ENCODE measurements at regions not wholly inside any gene's neighbourhood (a gene's known extent, or its start where the extent isn't known, plus 50 kb on each side); places are given as distances from the start of the nearest gene placed in this dataset.

DNA sequence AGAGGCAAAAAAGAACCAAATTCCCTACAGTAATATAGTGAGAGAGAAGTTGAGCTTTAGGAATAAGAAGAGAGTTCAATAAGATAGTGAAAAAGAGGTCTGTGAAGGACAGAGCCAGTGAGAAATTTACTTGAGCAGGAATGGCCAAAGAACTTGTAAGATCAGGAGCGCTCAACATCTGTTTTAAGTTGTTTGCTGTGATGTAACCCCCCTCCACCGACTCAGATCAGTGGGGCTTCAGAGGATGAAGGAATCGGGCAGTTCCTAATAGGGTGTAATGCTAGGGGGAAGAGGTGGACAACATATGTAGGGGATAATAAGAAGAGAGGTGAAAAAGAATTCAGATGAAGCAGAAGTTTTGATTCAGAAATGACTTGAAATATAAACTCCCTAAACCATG, 85.3 kb upstream of the FNDC3A start:
- Histone ChIP-seq H3F3A (ENCODE audit: insufficient read depth, low read length, poor library complexity, severe bottlenecking) (no peaks in the 10 kb centered on the region), H3K27me3 (ENCODE audit: insufficient read depth, low read depth, low read length) (no peaks in the 10 kb centered on the region), H3K36me3 (ENCODE audit: insufficient read depth, low read length) (no peaks in the 10 kb centered on the region), H3K27ac (ENCODE audit: low read length) (no peak overlapping the region), H3K9me2 (ENCODE audit: insufficient read depth, low read length) (no peaks in the 10 kb centered on the region), H3K4me3 (ENCODE audit: low read length) (no peak overlapping the region), H3K4me2 (ENCODE audit: low read length) (no peak overlapping the region), H3K79me2 (replicated peaks; ENCODE audit: insufficient read depth, low read length) (no peaks in the 10 kb centered on the region), H2AFZ (ENCODE audit: low read depth, low read length) (no peak overlapping the region), H3K9ac (ENCODE audit: low read length) (no peak overlapping the region), H4K20me1 (ENCODE audit: insufficient read depth) (no peaks in the 10 kb centered on the region), H3K9me3 (ENCODE audit: low read length) (no peaks in the 10 kb centered on the region)
- TF ChIP-seq TAF1 (IDR thresholded peaks at IDR 0.05; ENCODE audit: low read depth) (no peak), MXI1 (conservative IDR thresholded peaks at IDR 0.05; ENCODE audit: poor library complexity, severe bottlenecking) (no peak), EZH2 (IDR thresholded peaks at IDR 0.05; ENCODE audit: borderline replicate concordance, insufficient read depth, low read length, poor library complexity, severe bottlenecking) (no peak), EP300 (conservative IDR thresholded peaks at IDR 0.05; ENCODE audit: poor library complexity, severe bottlenecking) (no peak), RAD21 (conservative IDR thresholded peaks at IDR 0.05) (no peak), CTCF (IDR thresholded peaks at IDR 0.05; ENCODE audit: poor library complexity, severe bottlenecking) (no peak), POLR2AphosphoS5 (IDR thresholded peaks at IDR 0.05) (no peak), SMC3 (conservative IDR thresholded peaks at IDR 0.05; ENCODE audit: poor library complexity) (no peak)
- TF ChIP-seq, protein P1, sequence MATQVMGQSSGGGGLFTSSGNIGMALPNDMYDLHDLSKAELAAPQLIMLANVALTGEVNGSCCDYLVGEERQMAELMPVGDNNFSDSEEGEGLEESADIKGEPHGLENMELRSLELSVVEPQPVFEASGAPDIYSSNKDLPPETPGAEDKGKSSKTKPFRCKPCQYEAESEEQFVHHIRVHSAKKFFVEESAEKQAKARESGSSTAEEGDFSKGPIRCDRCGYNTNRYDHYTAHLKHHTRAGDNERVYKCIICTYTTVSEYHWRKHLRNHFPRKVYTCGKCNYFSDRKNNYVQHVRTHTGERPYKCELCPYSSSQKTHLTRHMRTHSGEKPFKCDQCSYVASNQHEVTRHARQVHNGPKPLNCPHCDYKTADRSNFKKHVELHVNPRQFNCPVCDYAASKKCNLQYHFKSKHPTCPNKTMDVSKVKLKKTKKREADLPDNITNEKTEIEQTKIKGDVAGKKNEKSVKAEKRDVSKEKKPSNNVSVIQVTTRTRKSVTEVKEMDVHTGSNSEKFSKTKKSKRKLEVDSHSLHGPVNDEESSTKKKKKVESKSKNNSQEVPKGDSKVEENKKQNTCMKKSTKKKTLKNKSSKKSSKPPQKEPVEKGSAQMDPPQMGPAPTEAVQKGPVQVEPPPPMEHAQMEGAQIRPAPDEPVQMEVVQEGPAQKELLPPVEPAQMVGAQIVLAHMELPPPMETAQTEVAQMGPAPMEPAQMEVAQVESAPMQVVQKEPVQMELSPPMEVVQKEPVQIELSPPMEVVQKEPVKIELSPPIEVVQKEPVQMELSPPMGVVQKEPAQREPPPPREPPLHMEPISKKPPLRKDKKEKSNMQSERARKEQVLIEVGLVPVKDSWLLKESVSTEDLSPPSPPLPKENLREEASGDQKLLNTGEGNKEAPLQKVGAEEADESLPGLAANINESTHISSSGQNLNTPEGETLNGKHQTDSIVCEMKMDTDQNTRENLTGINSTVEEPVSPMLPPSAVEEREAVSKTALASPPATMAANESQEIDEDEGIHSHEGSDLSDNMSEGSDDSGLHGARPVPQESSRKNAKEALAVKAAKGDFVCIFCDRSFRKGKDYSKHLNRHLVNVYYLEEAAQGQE (IDR thresholded peaks at IDR 0.05; ENCODE audit: borderline replicate concordance), result no peak

DNA sequence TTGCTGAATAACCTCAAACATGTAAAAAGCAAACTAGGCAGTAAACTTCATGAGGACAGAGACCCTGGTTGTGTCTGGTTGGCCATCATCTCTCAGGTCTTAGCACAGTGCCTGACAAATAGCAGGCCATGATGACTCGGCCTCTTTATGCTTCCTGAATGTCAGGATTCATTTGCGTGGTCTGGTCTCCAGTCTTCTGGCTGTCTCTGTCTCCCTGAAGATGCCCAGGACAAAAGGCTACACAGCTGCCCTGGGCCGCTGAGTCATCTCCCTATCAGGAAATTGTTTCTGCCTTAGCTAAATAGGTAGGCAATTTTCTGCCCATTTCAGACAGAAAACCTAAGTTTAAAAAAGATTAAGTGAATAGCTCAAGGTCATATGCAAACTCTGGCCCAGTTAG, 84.1 kb upstream of the FNDC3A start:
- no peaks in the 10 kb centered on the region for H3K9me2 ChIP-seq (ENCODE audit: insufficient read depth, low read length)
- H3K4me3 ChIP-seq (ENCODE audit: low read length), result no peak overlapping the region
- no peak overlapping the region for H2AFZ ChIP-seq (ENCODE audit: low read depth, low read length)
- H3K9ac ChIP-seq (ENCODE audit: low read length), result no peak overlapping the region
- H3K27me3 ChIP-seq (ENCODE audit: insufficient read depth, low read depth, low read length), result no peaks in the 10 kb centered on the region
- H3K4me2 ChIP-seq (ENCODE audit: low read length), result no peak overlapping the region
- no peaks in the 10 kb centered on the region for H3K36me3 ChIP-seq (ENCODE audit: insufficient read depth, low read length)
- no peaks in the 10 kb centered on the region for H4K20me1 ChIP-seq (ENCODE audit: insufficient read depth)
- TF ChIP-seq RAD21 (conservative IDR thresholded peaks at IDR 0.05) (no peak), TAF1 (IDR thresholded peaks at IDR 0.05; ENCODE audit: low read depth) (no peak)
- H3K27ac ChIP-seq (ENCODE audit: low read length), result no peak overlapping the region
- H3K79me2 ChIP-seq (replicated peaks; ENCODE audit: insufficient read depth, low read length), result no peaks in the 10 kb centered on the region
- H3K9me3 ChIP-seq (ENCODE audit: low read length), result no peaks in the 10 kb centered on the region
- no peaks in the 10 kb centered on the region for H3F3A ChIP-seq (ENCODE audit: insufficient read depth, low read length, poor library complexity, severe bottlenecking)

Data from neural cell (in vitro differentiated cells).